MG63 (cell line): ENCODE measurements at regions not wholly inside any gene's neighbourhood (a gene's known extent, or its start where the extent isn't known, plus 50 kb on each side); places are given as distances from the start of the nearest gene placed in this dataset.
A peak's percentile ranks its signal among the peaks of the same experiment; 100 is the strongest.
"Not testable (repeated sequence)": the region's sequence is repeated elsewhere in the genome, so short reads cannot be mapped to it uniquely, and the experiment has no call there.

Source experiments
- DNase-seq: peaks from one replicate; pipeline ENCODE4 v3.0.0-alpha.2; 2020
- H3K27me3 ChIP-seq: fragments of 250-450 bp; sonication (Bioruptor Pico); 2 replicates; pipeline ENCODE4 v1.5.1; 2020; ENCODE audit warnings: mild to moderate bottlenecking, moderate library complexity
- H3K36me3 ChIP-seq: fragments of 250-450 bp; sonication (Bioruptor Pico); 2 replicates; pipeline ENCODE4 v1.5.1; 2020; ENCODE audit warnings: mild to moderate bottlenecking, moderate library complexity
- H3K4me3 ChIP-seq: fragments of 250-450 bp; sonication (Bioruptor Pico); 2 replicates; pipeline ENCODE4 v1.5.1; 2020; ENCODE audit warnings: mild to moderate bottlenecking, moderate library complexity
- H3K9me3 ChIP-seq: fragments of 250-450 bp; sonication (Bioruptor Pico); 2 replicates; pipeline ENCODE4 v1.5.1; 2020; ENCODE audit warnings: mild to moderate bottlenecking, moderate library complexity

DNA sequence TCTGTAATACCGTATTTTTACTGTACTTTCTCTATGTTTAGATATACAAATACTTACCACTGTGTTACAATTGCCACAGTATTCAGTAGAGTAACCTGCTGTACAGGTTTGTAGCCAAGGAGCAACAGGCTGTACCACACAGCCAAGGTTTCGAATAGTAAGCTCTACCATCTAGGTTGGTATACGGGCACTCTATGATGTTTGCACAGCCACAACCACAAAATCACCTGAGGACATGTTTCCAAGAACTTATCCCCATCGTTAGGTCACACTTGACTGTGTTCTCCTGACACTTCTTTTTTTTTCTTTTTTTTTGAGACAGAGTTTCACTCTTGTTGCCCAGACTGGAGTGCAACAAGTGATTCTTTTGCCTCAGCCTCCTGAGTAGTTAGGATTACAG is 134.6 kb upstream of the TRIM24 start:
- no peak for DNase-seq
- Histone ChIP-seq H3K27me3 (no peaks in the 10 kb centered on the region), H3K36me3 (no peaks in the 10 kb centered on the region), H3K4me3 (no peak overlapping the region), H3K9me3 (no peaks in the 10 kb centered on the region)

GRCh38 chr7:138328215-138328614 is 131.8 kb upstream of the TRIM24 start:
- no peak for DNase-seq
- Histone ChIP-seq H3K4me3 (no peak overlapping the region), H3K36me3 (no peaks in the 10 kb centered on the region), H3K27me3 (no peaks in the 10 kb centered on the region), H3K9me3 (no peaks in the 10 kb centered on the region)

DNA sequence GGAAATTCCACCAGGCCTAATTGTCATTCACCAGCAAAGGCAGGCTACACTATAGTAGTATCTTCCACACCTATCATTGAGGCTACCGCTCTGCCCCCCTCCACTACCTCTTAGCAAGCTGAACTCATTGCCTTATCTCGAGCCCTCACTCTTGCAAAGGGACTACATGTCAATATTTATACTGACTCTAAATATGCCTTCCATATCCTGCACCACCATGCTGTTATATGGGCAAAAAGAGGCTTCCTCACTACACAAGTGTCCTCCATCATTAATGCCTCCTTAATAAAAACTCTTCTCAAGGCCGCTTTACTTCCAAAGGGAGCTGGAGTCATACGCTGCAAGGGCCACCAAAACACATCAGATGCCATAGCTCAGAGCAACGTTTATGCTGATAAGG is 127.2 kb upstream of the TRIM24 start:
- H3K9me3 ChIP-seq, DNase-seq, H3K27me3 ChIP-seq, H3K36me3 ChIP-seq, H3K4me3 ChIP-seq: not testable (repeated sequence)

- peak; percentile 79 for DNase-seq
- H3K4me3 ChIP-seq = no peak overlapping the region
- H3K9me3 ChIP-seq = no peaks in the 10 kb centered on the region
- no peaks in the 10 kb centered on the region for H3K36me3 ChIP-seq
- no peaks in the 10 kb centered on the region for H3K27me3 ChIP-seq
Measured at GRCh38 chr7:138338361-138338760, 121.7 kb upstream of the TRIM24 start.

GRCh38 chr7:138339229-138339628 is 120.8 kb upstream of the TRIM24 start:
- not testable (repeated sequence) for DNase-seq, H3K4me3 ChIP-seq, H3K27me3 ChIP-seq, H3K9me3 ChIP-seq, H3K36me3 ChIP-seq

DNA sequence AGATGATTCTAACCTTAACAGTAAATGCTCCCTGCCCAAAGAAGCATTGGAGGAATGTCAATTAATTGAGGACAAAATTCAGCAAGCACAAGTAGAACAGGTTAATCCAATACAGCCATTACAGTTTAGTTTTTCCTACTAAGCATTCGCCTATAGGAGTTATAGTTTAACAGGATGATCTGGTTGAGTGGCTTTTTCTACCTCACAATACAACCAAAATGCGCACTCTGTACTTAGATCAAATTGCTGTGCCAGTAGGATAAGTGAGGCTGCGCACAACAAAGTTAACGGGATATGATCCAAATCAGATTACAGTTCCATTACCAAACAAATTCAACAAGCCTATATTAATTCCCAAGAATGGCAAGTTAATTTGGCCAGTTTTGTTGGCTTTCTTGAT is 117.1 kb upstream of the TRIM24 start:
- Histone ChIP-seq H3K27me3 (no peaks in the 10 kb centered on the region), H3K36me3 (no peaks in the 10 kb centered on the region), H3K4me3 (no peak overlapping the region), H3K9me3 (no peaks in the 10 kb centered on the region)
- no peak for DNase-seq

DNA sequence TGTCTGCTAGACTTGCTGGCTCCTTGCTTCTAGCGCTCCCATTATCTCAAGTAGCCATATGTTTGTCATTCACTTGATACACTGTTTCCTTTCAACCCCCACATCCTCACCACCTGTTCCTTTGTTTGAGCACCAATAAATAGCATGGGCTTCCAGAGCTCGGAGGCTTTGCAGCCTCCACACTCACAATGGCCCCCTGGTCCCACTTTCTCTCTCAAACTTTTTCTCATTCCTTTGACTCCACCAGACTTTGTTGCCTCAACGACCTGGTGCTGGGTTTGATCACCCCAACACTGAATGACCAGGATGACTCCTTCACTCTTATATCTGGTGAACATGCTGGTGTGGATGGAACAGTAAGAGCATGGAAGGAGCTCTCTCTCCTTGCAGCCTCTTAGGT is 114.5 kb upstream of the TRIM24 start:
- Histone ChIP-seq H3K4me3 (no peak overlapping the region), H3K36me3 (no peaks in the 10 kb centered on the region), H3K27me3 (no peaks in the 10 kb centered on the region), H3K9me3 (no peaks in the 10 kb centered on the region)
- no peak for DNase-seq

- H3K9me3 ChIP-seq = no peaks in the 10 kb centered on the region
- H3K4me3 ChIP-seq = no peak overlapping the region
- DNase-seq = no peak
- no peaks in the 10 kb centered on the region for H3K36me3 ChIP-seq
- H3K27me3 ChIP-seq = no peaks in the 10 kb centered on the region
Measured at GRCh38 chr7:138346975-138347374, 113.1 kb upstream of the TRIM24 start.

GRCh38 chr7:138349841-138350700 is 110.0 kb upstream of the TRIM24 start:
- DNase-seq = no peak
- Histone ChIP-seq H3K9me3 (no peaks in the 10 kb centered on the region), H3K27me3 (no peaks in the 10 kb centered on the region), H3K36me3 (no peaks in the 10 kb centered on the region), H3K4me3 (no peak overlapping the region)

- H3K36me3 ChIP-seq = no peaks in the 10 kb centered on the region
- no peak overlapping the region for H3K4me3 ChIP-seq
- DNase-seq = no peak
- H3K27me3 ChIP-seq = no peaks in the 10 kb centered on the region
- no peaks in the 10 kb centered on the region for H3K9me3 ChIP-seq
Measured at GRCh38 chr7:138350701-138351357, 109.2 kb upstream of the TRIM24 start.

- H3K4me3 ChIP-seq = no peak overlapping the region
- no peaks in the 10 kb centered on the region for H3K9me3 ChIP-seq
- no peaks in the 10 kb centered on the region for H3K27me3 ChIP-seq
- DNase-seq = no peak
- H3K36me3 ChIP-seq = no peaks in the 10 kb centered on the region
Measured at GRCh38 chr7:138352570-138353461, 107.2 kb upstream of the TRIM24 start.

- DNase-seq = no peak
- Histone ChIP-seq H3K9me3 (no peaks in the 10 kb centered on the region), H3K27me3 (no peaks in the 10 kb centered on the region), H3K4me3 (no peak overlapping the region), H3K36me3 (no peaks in the 10 kb centered on the region)
Measured at GRCh38 chr7:138354066-138354465, 106.0 kb upstream of the TRIM24 start.

DNA sequence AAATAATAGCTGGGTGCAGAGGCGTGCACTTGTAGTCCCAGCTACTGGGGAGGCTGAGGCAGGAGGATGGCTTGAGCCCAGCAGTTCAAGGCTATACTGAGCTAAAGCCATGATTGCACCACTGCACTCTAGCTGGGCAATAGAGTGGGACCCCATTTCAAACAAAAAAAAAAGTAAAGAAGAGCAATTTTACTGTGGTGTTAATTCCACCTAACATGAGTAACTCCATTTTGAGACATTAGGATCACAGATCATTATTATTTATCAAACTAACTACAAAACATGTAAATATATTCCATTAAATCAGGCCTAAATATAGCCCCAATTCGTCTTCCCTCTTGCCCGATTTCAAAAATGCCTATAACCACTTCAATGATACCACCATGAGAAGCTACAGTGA is 104.8 kb upstream of the TRIM24 start:
- Histone ChIP-seq H3K36me3 (no peaks in the 10 kb centered on the region), H3K4me3 (no peak overlapping the region), H3K9me3 (no peaks in the 10 kb centered on the region), H3K27me3 (no peaks in the 10 kb centered on the region)
- DNase-seq = no peak

GRCh38 chr7:138358850-138359341 is 101.2 kb upstream of the TRIM24 start:
- no peaks in the 10 kb centered on the region for H3K9me3 ChIP-seq
- no peak overlapping the region for H3K4me3 ChIP-seq
- H3K27me3 ChIP-seq = no peaks in the 10 kb centered on the region
- no peak for DNase-seq
- no peaks in the 10 kb centered on the region for H3K36me3 ChIP-seq

- H3K36me3 ChIP-seq = no peaks in the 10 kb centered on the region
- no peaks in the 10 kb centered on the region for H3K9me3 ChIP-seq
- no peak overlapping the region for H3K4me3 ChIP-seq
- no peaks in the 10 kb centered on the region for H3K27me3 ChIP-seq
- DNase-seq = no peak
Measured at GRCh38 chr7:138359870-138360559, 100.0 kb upstream of the TRIM24 start.

- no peak for DNase-seq
Measured at GRCh38 chr7:138363721-138364120, 96.3 kb upstream of the TRIM24 start.

More at GRCh38 chr7:138363721-138364120, 96.3 kb upstream of the TRIM24 start:
- H3K27me3 ChIP-seq = no peaks in the 10 kb centered on the region
- no peaks in the 10 kb centered on the region for H3K36me3 ChIP-seq
- no peaks in the 10 kb centered on the region for H3K9me3 ChIP-seq
- H3K4me3 ChIP-seq = no peak overlapping the region
